KMS-11 (cell line): ENCODE measurements at regions not wholly inside any gene's neighbourhood (a gene's known extent, or its start where the extent isn't known, plus 50 kb on each side); places are given as distances from the start of the nearest gene placed in this dataset.

Experiments
- H2AFZ ChIP-seq: fragments of 200-600 bp; sonication (generic); 2 replicates; pipeline ENCODE4 v1.6.1; 2016; ENCODE audit warnings: antibody characterized with exemption, mixed run types, low read depth
- H3K27ac ChIP-seq: fragments of 200-600 bp; sonication (generic); 2 replicates; pipeline ENCODE4 v1.6.1; 2016; ENCODE audit warnings: mild to moderate bottlenecking, mixed run types
- H3K27me3 ChIP-seq: fragments of 200-600 bp; sonication (generic); 2 replicates; pipeline ENCODE4 v1.6.1; 2017; ENCODE audit warnings: mild to moderate bottlenecking, low read depth, mixed run types, moderate library complexity; ENCODE audit not compliant: insufficient read depth
- H3K36me3 ChIP-seq: fragments of 200-600 bp; sonication (generic); 2 replicates; pipeline ENCODE4 v1.6.1; 2017; ENCODE audit warnings: mild to moderate bottlenecking, mixed run types; ENCODE audit not compliant: insufficient read depth
- H3K4me1 ChIP-seq: fragments of 200-600 bp; sonication (generic); 2 replicates; pipeline ENCODE4 v1.6.1; 2016; ENCODE audit warnings: mild to moderate bottlenecking, low read depth, mixed run types; ENCODE audit not compliant: poor library complexity, severe bottlenecking
- H3K4me2 ChIP-seq: fragments of 200-600 bp; sonication (generic); 2 replicates; pipeline ENCODE4 v1.7.0; 2016; ENCODE audit warnings: mild to moderate bottlenecking, mixed run types
- H3K4me3 ChIP-seq: fragments of 200-600 bp; sonication (generic); IDR thresholded peaks from 2 replicates; pipeline ENCODE4 v1.6.1; 2017; ENCODE audit warnings: low read depth, low read length, mixed read lengths; ENCODE audit not compliant: insufficient read depth
- H3K79me2 ChIP-seq: fragments of 200-600 bp; sonication (generic); 2 replicates; pipeline ENCODE4 v1.6.1; 2016; ENCODE audit warnings: low read depth, mixed run types; ENCODE audit not compliant: insufficient read depth
- H3K9ac ChIP-seq: fragments of 200-600 bp; sonication (generic); 2 replicates; pipeline ENCODE4 v1.6.1; 2016; ENCODE audit warnings: mild to moderate bottlenecking, mixed run types
- H4K20me1 ChIP-seq: fragments of 200-600 bp; sonication (generic); 2 replicates; pipeline ENCODE4 v1.6.1; 2016; ENCODE audit warnings: mild to moderate bottlenecking, mixed run types; ENCODE audit not compliant: insufficient read depth
- TF ChIP-seq, protein P1 (sequence below): fragments of 200-600 bp; sonication (generic); conservative IDR thresholded peaks from 2 replicates; pipeline ENCODE4 v1.6.1; 2017; ENCODE audit warnings: low read depth, mild to moderate bottlenecking, antibody characterized with exemption, low read length, moderate library complexity, mixed read lengths

DNA sequence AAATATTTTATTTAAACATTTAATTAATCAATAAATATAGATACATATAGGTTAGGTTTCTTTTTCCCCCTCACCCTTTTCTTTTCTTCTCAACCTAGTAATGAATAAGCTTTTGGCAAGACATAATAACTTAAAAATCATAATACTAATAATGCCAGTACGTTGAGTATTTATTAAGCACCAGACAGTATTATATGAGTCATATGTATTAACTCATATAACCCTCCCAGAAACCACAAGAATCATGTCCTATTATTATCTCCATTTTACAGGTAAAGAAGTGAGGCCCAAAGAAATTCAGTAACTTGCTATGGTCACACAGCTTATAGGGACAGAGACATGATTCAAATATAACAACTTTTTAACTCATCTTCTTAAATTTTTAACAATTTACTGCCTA lies 834.5 kb upstream of the ADGRL2 start:
- Histone ChIP-seq H2AFZ (no peak overlapping the region), H4K20me1 (no peaks in the 10 kb centered on the region), H3K4me1 (peaks cover 6% of the 10 kb centered on the region), H3K9ac (no peak overlapping the region), H3K27ac (no peak overlapping the region), H3K36me3 (no peaks in the 10 kb centered on the region), H3K27me3 (no peaks in the 10 kb centered on the region), H3K4me2 (no peak overlapping the region), H3K4me3 (no peak overlapping the region), H3K79me2 (no peaks in the 10 kb centered on the region)
- TF ChIP-seq, protein P1, sequence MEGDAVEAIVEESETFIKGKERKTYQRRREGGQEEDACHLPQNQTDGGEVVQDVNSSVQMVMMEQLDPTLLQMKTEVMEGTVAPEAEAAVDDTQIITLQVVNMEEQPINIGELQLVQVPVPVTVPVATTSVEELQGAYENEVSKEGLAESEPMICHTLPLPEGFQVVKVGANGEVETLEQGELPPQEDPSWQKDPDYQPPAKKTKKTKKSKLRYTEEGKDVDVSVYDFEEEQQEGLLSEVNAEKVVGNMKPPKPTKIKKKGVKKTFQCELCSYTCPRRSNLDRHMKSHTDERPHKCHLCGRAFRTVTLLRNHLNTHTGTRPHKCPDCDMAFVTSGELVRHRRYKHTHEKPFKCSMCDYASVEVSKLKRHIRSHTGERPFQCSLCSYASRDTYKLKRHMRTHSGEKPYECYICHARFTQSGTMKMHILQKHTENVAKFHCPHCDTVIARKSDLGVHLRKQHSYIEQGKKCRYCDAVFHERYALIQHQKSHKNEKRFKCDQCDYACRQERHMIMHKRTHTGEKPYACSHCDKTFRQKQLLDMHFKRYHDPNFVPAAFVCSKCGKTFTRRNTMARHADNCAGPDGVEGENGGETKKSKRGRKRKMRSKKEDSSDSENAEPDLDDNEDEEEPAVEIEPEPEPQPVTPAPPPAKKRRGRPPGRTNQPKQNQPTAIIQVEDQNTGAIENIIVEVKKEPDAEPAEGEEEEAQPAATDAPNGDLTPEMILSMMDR: no peak

DNA sequence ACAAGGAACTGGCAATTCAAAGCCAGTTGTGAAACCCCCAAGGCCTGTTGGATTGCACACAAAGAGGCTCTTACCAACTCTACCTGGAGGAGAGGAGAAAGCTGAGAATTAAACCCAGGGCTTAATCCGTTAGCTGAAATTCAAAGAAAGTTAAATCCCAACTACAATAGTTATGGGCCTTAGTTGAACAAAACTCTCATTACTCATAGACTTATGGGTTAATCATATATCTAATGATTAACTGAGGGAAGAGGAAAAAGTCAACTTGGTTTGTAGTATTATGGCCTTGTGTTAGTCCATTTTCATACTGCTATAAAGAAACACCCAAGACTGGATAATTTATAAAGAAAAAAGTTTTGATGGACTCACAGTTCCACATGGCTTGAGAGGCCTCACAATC lies 838.2 kb upstream of the ADGRL2 start:
- H4K20me1 ChIP-seq: no peaks in the 10 kb centered on the region
- H3K79me2 ChIP-seq: no peaks in the 10 kb centered on the region
- H3K4me1 ChIP-seq: peaks cover 6% of the 10 kb centered on the region
- no peaks in the 10 kb centered on the region for H3K36me3 ChIP-seq
- H2AFZ ChIP-seq: no peak overlapping the region
- peak overlapping the region; percentile 73; the same call in 1 of the 2 replicates for H3K4me2 ChIP-seq
- no peak overlapping the region for H3K9ac ChIP-seq
- H3K27me3 ChIP-seq: no peaks in the 10 kb centered on the region
- TF ChIP-seq, protein P1: no peak
- no peak overlapping the region for H3K4me3 ChIP-seq
- H3K27ac ChIP-seq: no peak overlapping the region; the same call in 1 of the 2 replicates

DNA sequence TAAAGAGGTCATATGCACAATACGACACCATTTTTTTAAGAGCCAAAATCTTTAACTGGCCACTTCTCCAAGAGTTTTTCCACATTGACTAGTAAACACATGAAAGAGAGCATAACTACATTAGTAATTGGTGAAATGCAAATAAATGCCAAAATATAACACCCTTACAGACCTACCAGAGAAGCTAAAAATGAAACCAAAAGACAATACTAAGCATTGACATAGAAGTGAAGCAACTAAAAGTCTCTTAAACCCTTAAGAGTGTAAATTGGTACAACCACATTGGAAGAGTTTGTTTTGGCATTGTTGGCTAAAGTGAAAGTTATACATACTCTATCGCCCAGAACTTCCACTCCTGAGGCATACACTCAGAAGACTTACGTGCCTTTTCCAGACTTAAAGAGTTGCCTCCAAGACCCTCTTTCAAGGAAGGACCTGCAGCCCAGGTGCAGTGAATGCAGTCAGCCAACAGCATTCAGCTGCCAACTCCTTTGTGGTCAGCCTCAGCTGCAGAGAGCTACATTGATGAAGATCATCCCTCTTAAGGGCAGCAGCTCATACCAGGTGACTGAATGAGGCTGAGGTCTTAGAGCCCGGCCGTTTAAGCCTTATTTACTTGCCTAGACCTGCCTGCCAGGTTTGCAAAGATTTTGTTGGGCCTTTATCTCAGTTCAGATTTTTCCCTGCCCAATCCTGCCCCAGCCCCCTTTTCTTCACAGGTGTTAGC lies 839.1 kb upstream of the ADGRL2 start:
- peak overlapping the region; percentile 73 for H3K4me2 ChIP-seq
- no peaks in the 10 kb centered on the region for H3K79me2 ChIP-seq
- no peaks in the 10 kb centered on the region for H4K20me1 ChIP-seq
- peak overlapping the region; percentile 51 for H3K4me3 ChIP-seq
- no peaks in the 10 kb centered on the region for H3K27me3 ChIP-seq
- no peak overlapping the region for H3K9ac ChIP-seq
- TF ChIP-seq, protein P1: no peak
- H3K27ac ChIP-seq: peak overlapping the region; percentile 30; the same call in 1 of the 2 replicates
- H3K4me1 ChIP-seq: peaks cover 6% of the 10 kb centered on the region
- peak overlapping the region; percentile 38; the same call in 1 of the 2 replicates for H2AFZ ChIP-seq
- no peaks in the 10 kb centered on the region for H3K36me3 ChIP-seq

DNA sequence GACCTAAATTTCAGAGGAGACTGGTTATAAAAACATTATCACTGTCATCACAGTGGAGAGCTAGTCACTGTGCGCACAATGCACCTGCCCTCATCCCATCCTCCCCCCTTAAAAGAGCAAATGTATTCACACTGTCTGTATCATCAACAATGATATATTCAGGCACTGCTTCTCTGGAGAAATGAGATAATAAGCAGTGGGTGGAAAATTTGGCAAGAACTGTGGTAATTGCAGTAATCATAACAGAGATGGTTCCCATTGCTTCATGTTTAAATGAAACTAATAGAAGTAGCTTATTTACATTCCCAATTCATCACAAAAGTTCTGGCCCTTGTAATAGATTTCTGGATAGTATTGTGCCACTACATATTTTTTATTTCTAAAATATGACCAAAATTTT lies 867.4 kb upstream of the ADGRL2 start:
- Histone ChIP-seq H2AFZ (no peak overlapping the region), H3K4me3 (no peak overlapping the region), H3K36me3 (no peaks in the 10 kb centered on the region), H3K9ac (no peak overlapping the region), H3K79me2 (no peaks in the 10 kb centered on the region), H3K4me2 (no peak overlapping the region), H4K20me1 (no peaks in the 10 kb centered on the region), H3K27me3 (no peaks in the 10 kb centered on the region), H3K4me1 (no peaks in the 10 kb centered on the region), H3K27ac (no peak overlapping the region)
- TF ChIP-seq, protein P1: no peak
